H1 (cell line): ENCODE measurements at regions not wholly inside any gene's neighbourhood (a gene's known extent, or its start where the extent isn't known, plus 50 kb on each side); places are given as distances from the start of the nearest gene placed in this dataset.

ENCODE experiments used
- CTCF ChIA-PET: fragments of 300-600 bp; sonication (Branson Sonifier 250); formaldehyde crosslinking; loops from one replicate; lab custom pipeline; 2021; ENCODE audit not compliant: partially characterized antibody; lab: Charles Lee
- POLR2A ChIA-PET: fragments of 300-600 bp; sonication (Branson Sonifier 250); formaldehyde crosslinking; loops from one replicate; lab custom pipeline; 2021; ENCODE audit warnings: inconsistent platforms; ENCODE audit not compliant: partially characterized antibody; lab: Charles Lee
- DNase-seq, 2 experiments: peaks; one replicate each; pipeline versions ENCODE4 v3.0.0 to v3.0.0-alpha.2; 2010 to 2022; ENCODE audit warnings: low spot score in 2 of 2, low read depth in 1 of 2, mixed read lengths in 1 of 2
- FAIRE-seq: peaks from 2 replicates; lab custom pipeline; 2011; peaks lifted over from hg19 to GRCh38; lab: Jason Lieb, UNC
- H2AFZ ChIP-seq: 2 replicates; pipeline ENCODE4 v1.8.1; 2012; ENCODE audit warnings: low read length, inconsistent platforms
- H2AK5ac ChIP-seq: 2 replicates; pipeline ENCODE4 v1.6.1; 2013; ENCODE audit warnings: low read depth, low read length
- H2BK120ac ChIP-seq: replicated peaks from 2 replicates; pipeline ENCODE3; 2013; ENCODE audit warnings: low read depth, low read length, inconsistent platforms
- H2BK12ac ChIP-seq: 2 replicates; pipeline ENCODE4 v1.6.1; 2013; ENCODE audit warnings: low read depth, low read length
- H2BK15ac ChIP-seq: 2 replicates; pipeline ENCODE4 v1.6.1; 2013; ENCODE audit warnings: low read length
- H2BK20ac ChIP-seq: 2 replicates; pipeline ENCODE4 v1.6.1; 2013; ENCODE audit warnings: low read length
- H2BK5ac ChIP-seq: 2 replicates; pipeline ENCODE4 v1.6.1; 2013; ENCODE audit warnings: low read depth, low read length
- H3K14ac ChIP-seq: 2 replicates; pipeline ENCODE4 v1.6.1; 2013; ENCODE audit warnings: inconsistent platforms; ENCODE audit not compliant: insufficient read length
- H3K18ac ChIP-seq: 2 replicates; pipeline ENCODE4 v1.6.1; 2013; ENCODE audit warnings: low read length; ENCODE audit errors: extremely low read depth
- H3K23ac ChIP-seq: 2 replicates; pipeline ENCODE4 v1.6.1; 2013; ENCODE audit warnings: inconsistent platforms; ENCODE audit not compliant: insufficient read length
- H3K23me2 ChIP-seq: 2 replicates; pipeline ENCODE4 v1.6.1; 2013; ENCODE audit warnings: low read depth, low read length
- H3K27ac ChIP-seq: 2 replicates; pipeline ENCODE4 v1.6.1; 2011; ENCODE audit warnings: low read depth, low read length, inconsistent platforms
- H3K27me3 ChIP-seq, 4 experiments: replicated peaks in 1 of 4; 1 replicate in 1 of 4; 2 replicates in 3 of 4; pipeline versions ENCODE4 v1.6.1 to v1.8.1; 2011 to 2013; ENCODE audit warnings: low read length in 3 of 4, mild to moderate bottlenecking in 3 of 4, inconsistent platforms in 2 of 4, mixed read lengths in 2 of 4, moderate library complexity in 1 of 4; ENCODE audit not compliant: control insufficient read depth in 3 of 4, insufficient read depth in 3 of 4; ENCODE audit errors: extremely low read depth in 1 of 4
- H3K36me3 ChIP-seq, 4 experiments: 2 replicates each; pipeline versions ENCODE4 v1.6.1 to v1.8.1; 2011 to 2013; ENCODE audit warnings: mild to moderate bottlenecking in 4 of 4, low read length in 3 of 4, moderate library complexity in 2 of 4, control low read depth in 1 of 4, inconsistent platforms in 1 of 4; ENCODE audit not compliant: insufficient read depth in 4 of 4, control insufficient read depth in 2 of 4
- H3K4ac ChIP-seq: replicated peaks from 2 replicates; pipeline ENCODE3; 2013; ENCODE audit warnings: low read length, low read depth, mixed read lengths, inconsistent platforms; ENCODE audit not compliant: insufficient read length
- H3K4me1 ChIP-seq, 4 experiments: replicated peaks in 1 of 4; 1 replicate in 1 of 4; 2 replicates in 3 of 4; pipeline versions ENCODE4 v1.6.1 to v1.8.1; 2011 to 2013; ENCODE audit warnings: low read length in 3 of 4, inconsistent platforms in 2 of 4, mixed read lengths in 1 of 4; ENCODE audit not compliant: insufficient read depth in 4 of 4, control insufficient read depth in 3 of 4
- H3K4me2 ChIP-seq, 2 experiments: 2 replicates each; pipeline versions ENCODE4 v1.6.1 to v1.8.1; 2011 to 2013; ENCODE audit warnings: low read depth in 2 of 2, low read length in 2 of 2, control low read depth in 1 of 2, inconsistent platforms in 1 of 2, mild to moderate bottlenecking in 1 of 2; ENCODE audit not compliant: insufficient read depth in 1 of 2
- H3K4me3 ChIP-seq, 4 experiments: fragments of 200-600, 300-600 bp in 1 of 4; sonication (generic), shearing (Covaris generic), sonication (Bioruptor Twin) in 1 of 4; 2 replicates each; pipeline versions ENCODE4 v1.5.1 to v1.8.1; 2011 to 2016; ENCODE audit warnings: low read length in 4 of 4, low read depth in 3 of 4, control low read depth in 2 of 4, inconsistent platforms in 2 of 4, mild to moderate bottlenecking in 2 of 4, mixed read lengths in 1 of 4, moderate library complexity in 1 of 4; ENCODE audit not compliant: insufficient read depth in 2 of 4; ENCODE audit errors: extremely low read depth in 1 of 4
- H3K56ac ChIP-seq: replicated peaks from 2 replicates; pipeline ENCODE3; 2013; ENCODE audit warnings: low read depth, mild to moderate bottlenecking, mixed read lengths, low read length, inconsistent platforms; ENCODE audit not compliant: insufficient read length
- H3K79me1 ChIP-seq: 2 replicates; pipeline ENCODE4 v1.6.1; 2013; ENCODE audit warnings: low read depth, low read length, control low read depth
- H3K79me2 ChIP-seq, 2 experiments: 2 replicates each; pipeline versions ENCODE4 v1.6.1 to v1.8.1; 2012 to 2013; ENCODE audit warnings: low read length in 2 of 2, mild to moderate bottlenecking in 2 of 2, inconsistent platforms in 1 of 2; ENCODE audit not compliant: insufficient read depth in 2 of 2, control insufficient read depth in 1 of 2
- H3K9ac ChIP-seq, 4 experiments: replicated peaks in 1 of 4; 1 replicate in 1 of 4; 2 replicates in 3 of 4; pipeline versions ENCODE4 v1.6.1 to v1.8.1; 2011 to 2013; ENCODE audit warnings: low read depth in 3 of 4, low read length in 3 of 4, control low read depth in 2 of 4, mild to moderate bottlenecking in 2 of 4, moderate library complexity in 2 of 4, inconsistent platforms in 1 of 4; ENCODE audit errors: extremely low read depth in 1 of 4
- H3K9me3 ChIP-seq, 2 experiments: 2 replicates each; pipeline versions ENCODE4 v1.6.1 to v1.8.1; 2012 to 2013; ENCODE audit warnings: mild to moderate bottlenecking in 2 of 2, moderate library complexity in 2 of 2, control low read depth in 1 of 2, inconsistent platforms in 1 of 2, low read depth in 1 of 2, low read length in 1 of 2, mixed read lengths in 1 of 2; ENCODE audit not compliant: insufficient read depth in 2 of 2
- H4K20me1 ChIP-seq, 2 experiments: replicated peaks in 1 of 2; 2 replicates each; pipeline versions ENCODE3 to v1.8.1; 2011 to 2013; ENCODE audit warnings: inconsistent platforms in 2 of 2, low read length in 2 of 2, mild to moderate bottlenecking in 1 of 2; ENCODE audit not compliant: insufficient read depth in 2 of 2, control insufficient read depth in 1 of 2
- H4K5ac ChIP-seq: 2 replicates; pipeline ENCODE4 v1.6.1; 2013; ENCODE audit warnings: low read length, low read depth, mixed read lengths, inconsistent platforms; ENCODE audit not compliant: insufficient read length
- H4K8ac ChIP-seq: 2 replicates; pipeline ENCODE4 v1.8.0; 2013; ENCODE audit warnings: mild to moderate bottlenecking, moderate library complexity, low read length, inconsistent platforms; ENCODE audit not compliant: insufficient read depth; ENCODE audit errors: extremely low read depth
- H4K91ac ChIP-seq: replicated peaks from 2 replicates; pipeline ENCODE3; 2013; ENCODE audit warnings: low read length, mixed read lengths, inconsistent platforms; ENCODE audit not compliant: insufficient read length
- CBX5 ChIP-seq: fragments of 300-800, 300-1000 bp; sonication (generic); IDR thresholded peaks from 2 replicates; pipeline ENCODE4 v1.7.1; 2016; ENCODE audit warnings: antibody characterized with exemption, low read length, low read depth
- CHD1 ChIP-seq: IDR thresholded peaks from 2 replicates; pipeline ENCODE4 v1.6.1; 2012; ENCODE audit warnings: low read depth, low read length, improper control_type of control experiment
- FOSL1 ChIP-seq: IDR thresholded peaks from 2 replicates; pipeline ENCODE4 v1.6.1; 2011; ENCODE audit warnings: mild to moderate bottlenecking, low read depth, low read length, moderate library complexity; ENCODE audit not compliant: insufficient read depth
- JUN ChIP-seq: IDR thresholded peaks from 2 replicates; pipeline ENCODE4 v1.6.1; 2011; ENCODE audit warnings: low read depth, mild to moderate bottlenecking, improper control_type of control experiment, low read length
- KDM5A ChIP-seq: fragments of 200-600 bp; IDR thresholded peaks from 2 replicates; pipeline ENCODE4 v1.7.1; 2012; ENCODE audit warnings: mild to moderate bottlenecking, low read length, inconsistent platforms, mixed read lengths
- MAFK ChIP-seq: IDR thresholded peaks from 2 replicates; pipeline ENCODE4 v1.6.1; 2012; ENCODE audit warnings: low read depth, mild to moderate bottlenecking, improper control_type of control experiment, low read length
- POLR2A ChIP-seq, 2 experiments: IDR thresholded peaks; 1 replicate in 1 of 2; 2 replicates in 1 of 2; pipeline ENCODE4 v1.6.1; 2011; ENCODE audit warnings: low read depth in 2 of 2, low read length in 2 of 2, mild to moderate bottlenecking in 2 of 2; ENCODE audit errors: control extremely low read depth in 1 of 2
- RBBP5 ChIP-seq: IDR thresholded peaks from 2 replicates; pipeline ENCODE4 v1.7.1; 2012; ENCODE audit warnings: low read depth, mild to moderate bottlenecking, inconsistent platforms, low read length, moderate library complexity, borderline replicate concordance
- SIX5 ChIP-seq: IDR thresholded peaks from 2 replicates; pipeline ENCODE4 v1.6.1; 2011; ENCODE audit warnings: mild to moderate bottlenecking, low read depth, low read length
- SP4 ChIP-seq: IDR thresholded peaks from 2 replicates; pipeline ENCODE4 v1.6.1; 2012; ENCODE audit warnings: low read length, inconsistent platforms
- TAF1 ChIP-seq: IDR thresholded peaks from 2 replicates; pipeline ENCODE4 v1.6.1; 2011; ENCODE audit warnings: mild to moderate bottlenecking, low read depth, low read length
- ZNF274 ChIP-seq: IDR thresholded peaks from 2 replicates; pipeline ENCODE4 v1.7.0; 2012; ENCODE audit warnings: low read length, borderline replicate concordance; ENCODE audit errors: extremely low read depth
- WGBS, 2 experiments: shearing (Covaris generic) in 1 of 2; methylation state at CpG; one replicate each; pipeline versions ENCODE4 v1.1.6 to v1.1.7; 2013 to 2015; ENCODE audit warnings: low lambda C conversion rate in 2 of 2, mixed read lengths in 2 of 2, inconsistent platforms in 1 of 2, low coverage in 1 of 2, missing lambda C conversion rate in 1 of 2; ENCODE audit not compliant: insufficient replicate concordance in 2 of 2, insufficient coverage in 1 of 2, insufficient read length in 1 of 2; ENCODE audit errors: extremely low coverage in 1 of 2, missing lambda C conversion rate in 1 of 2; 5-methylcytosine and 5-hydroxymethylcytosine counted together
- TF ChIP-seq, protein P1 (sequence below): IDR thresholded peaks from 2 replicates; pipeline ENCODE4 v1.6.1; 2012; ENCODE audit warnings: low read length, inconsistent platforms
- TF ChIP-seq, protein P2 (sequence below): IDR thresholded peaks from 2 replicates; pipeline ENCODE4 v1.6.1; 2011; ENCODE audit warnings: low read length, improper control_type of control experiment

DNA sequence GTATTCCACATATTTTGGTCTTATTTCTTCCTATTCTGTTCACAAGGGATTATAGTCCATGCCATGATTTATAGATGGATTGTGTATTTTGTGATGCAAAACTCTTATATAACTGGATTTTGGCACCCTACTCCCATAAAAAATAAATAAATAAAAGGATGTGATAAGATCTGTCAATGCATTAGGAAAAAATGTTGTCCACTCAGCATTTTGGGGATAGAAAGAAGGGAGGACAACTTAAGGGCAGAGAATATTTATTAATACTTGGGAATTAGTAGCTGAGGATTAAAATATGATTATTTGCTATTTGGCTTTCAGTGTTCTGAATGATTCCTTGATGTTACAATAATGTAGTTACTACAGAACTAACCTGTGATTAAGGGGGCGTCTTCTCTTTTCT is 682.6 kb downstream of the ZBBX start:
- Histone ChIP-seq H4K5ac (no peak overlapping the region), H2BK20ac (no peak overlapping the region), H2BK5ac (no peak overlapping the region), H3K4me2 (no peak overlapping the region), H3K4me3 (no peak overlapping the region), H3K14ac (no peak overlapping the region), H3K27ac (no peak overlapping the region), H3K56ac (no peak overlapping the region), H3K23ac (no peak overlapping the region), H3K4me1 (peaks cover 0 to 3% (median 0%) of the 10 kb centered on the region in 4 experiments; a peak in 1 of 7 replicates), H4K8ac (no peak overlapping the region), H3K23me2 (no peaks in the 10 kb centered on the region), H3K18ac (no peak overlapping the region), H4K20me1 (no peaks in the 10 kb centered on the region), H2BK120ac (no peak overlapping the region), H2BK15ac (no peak overlapping the region), H3K27me3 (no peaks in the 10 kb centered on the region), H3K79me2 (no peaks in the 10 kb centered on the region), H3K9me3 (no peaks in the 10 kb centered on the region), H4K91ac (no peak overlapping the region), H2AK5ac (no peak overlapping the region), H2BK12ac (no peak overlapping the region), H3K36me3 (no peaks in the 10 kb centered on the region), H3K79me1 (no peaks in the 10 kb centered on the region), H3K4ac (no peak overlapping the region), H3K9ac (no peak overlapping the region), H2AFZ (no peak overlapping the region)
- ChIA-PET CTCF (no interaction called here), POLR2A (no interaction called here)
- FAIRE-seq = no peak
- 100% methylated on average over 1 of the region's 1 CpG; no CpG with 5 or more reads in 1 of the 2 experiments for WGBS, 2 experiments
- no peak for DNase-seq
- TF ChIP-seq CBX5 (no peak), MAFK (no peak), JUN (no peak), TAF1 (no peak), FOSL1 (no peak), SP4 (no peak), KDM5A (no peak), RBBP5 (no peak), CHD1 (no peak), POLR2A (IDR thresholded peaks at IDR 0.05; ENCODE audit: control extremely low read depth in 1 of 2, low read depth in 2 of 2, low read length in 2 of 2) (no peak), ZNF274 (no peak), SIX5 (no peak)
- TF ChIP-seq, protein P1, sequence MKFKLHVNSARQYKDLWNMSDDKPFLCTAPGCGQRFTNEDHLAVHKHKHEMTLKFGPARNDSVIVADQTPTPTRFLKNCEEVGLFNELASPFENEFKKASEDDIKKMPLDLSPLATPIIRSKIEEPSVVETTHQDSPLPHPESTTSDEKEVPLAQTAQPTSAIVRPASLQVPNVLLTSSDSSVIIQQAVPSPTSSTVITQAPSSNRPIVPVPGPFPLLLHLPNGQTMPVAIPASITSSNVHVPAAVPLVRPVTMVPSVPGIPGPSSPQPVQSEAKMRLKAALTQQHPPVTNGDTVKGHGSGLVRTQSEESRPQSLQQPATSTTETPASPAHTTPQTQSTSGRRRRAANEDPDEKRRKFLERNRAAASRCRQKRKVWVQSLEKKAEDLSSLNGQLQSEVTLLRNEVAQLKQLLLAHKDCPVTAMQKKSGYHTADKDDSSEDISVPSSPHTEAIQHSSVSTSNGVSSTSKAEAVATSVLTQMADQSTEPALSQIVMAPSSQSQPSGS = no peak
- TF ChIP-seq, protein P2, sequence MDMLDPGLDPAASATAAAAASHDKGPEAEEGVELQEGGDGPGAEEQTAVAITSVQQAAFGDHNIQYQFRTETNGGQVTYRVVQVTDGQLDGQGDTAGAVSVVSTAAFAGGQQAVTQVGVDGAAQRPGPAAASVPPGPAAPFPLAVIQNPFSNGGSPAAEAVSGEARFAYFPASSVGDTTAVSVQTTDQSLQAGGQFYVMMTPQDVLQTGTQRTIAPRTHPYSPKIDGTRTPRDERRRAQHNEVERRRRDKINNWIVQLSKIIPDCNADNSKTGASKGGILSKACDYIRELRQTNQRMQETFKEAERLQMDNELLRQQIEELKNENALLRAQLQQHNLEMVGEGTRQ = no peak
